Adrenal gland (tissue), 5 donors: ENCODE measurements at regions not wholly inside any gene's neighbourhood (a gene's known extent, or its start where the extent isn't known, plus 50 kb on each side); places are given as distances from the start of the nearest gene placed in this dataset.

ENCODE experiments used
- CTCF ChIP-seq, 6 experiments: fragments of 450-650 bp in 4 of 6; fragments of 200-600 bp in 2 of 6; sonication (generic) in 1 of 6; IDR thresholded peaks; 1 replicate in 5 of 6; 2 replicates in 1 of 6; pipeline versions ENCODE4 v1.5.1 to v1.8.0; 2016 to 2021; ENCODE audit warnings: antibody characterized with exemption in 6 of 6, mild to moderate bottlenecking in 2 of 6, moderate library complexity in 1 of 6
- POLR2A ChIP-seq, 2 donors: fragments of 450-650 bp; IDR thresholded peaks; one replicate each; pipeline ENCODE4 v1.6.1; 2017; ENCODE audit warnings: antibody characterized with exemption in 2 of 2, mild to moderate bottlenecking in 2 of 2, moderate library complexity in 1 of 2
- donor health status: DM: no; HTN: no; CAD: no.

- TF ChIP-seq CTCF (IDR thresholded peaks at IDR 0.05) (no peak), POLR2A (IDR thresholded peaks at IDR 0.05) (no peak)
Observed at GRCh38 chrX:7225338-7225737, 77.4 kb upstream of the PUDP start.
